ENCODE measurements at regions not wholly inside any gene's neighbourhood (a gene's known extent, or its start where the extent isn't known, plus 50 kb on each side); places are given as distances from the start of the nearest gene placed in this dataset.

DNA sequence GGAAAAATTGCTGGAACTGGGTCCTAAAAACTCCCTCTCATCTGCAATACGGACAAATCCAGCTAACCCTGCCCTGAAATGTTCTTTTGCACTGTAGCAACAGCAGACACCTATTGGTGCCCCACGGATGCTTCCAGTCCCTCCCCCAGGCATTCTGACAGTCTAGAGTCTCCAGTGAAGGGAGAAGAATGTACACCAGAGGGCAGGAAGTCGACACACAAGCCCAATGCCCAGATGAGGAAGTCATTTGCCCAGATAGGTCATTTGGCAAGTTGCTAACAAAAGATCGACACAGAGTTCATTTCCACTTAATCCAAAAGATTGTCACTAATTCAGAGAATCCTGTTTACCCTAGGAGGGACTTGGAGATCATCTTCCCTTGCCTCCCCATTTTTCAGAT, 293.0 kb upstream of the PRDM1 start:
- Histone ChIP-seq H3K9me3 (ENCODE audit: control insufficient read depth in 1 of 2, insufficient read depth in 1 of 2, low read length in 2 of 2) (no peaks in the 10 kb centered on the region), H3K4me1 (ENCODE audit: insufficient read depth, low read length) (peaks cover 18% of the 10 kb centered on the region), H3K36me3 (ENCODE audit: insufficient read depth, low read length) (no peaks in the 10 kb centered on the region), H3K27ac (ENCODE audit: low read depth in 1 of 2, low read length in 2 of 2) (no peak overlapping the region), H3K27me3 (ENCODE audit: control insufficient read depth in 1 of 2, insufficient read depth in 2 of 2, low read length in 2 of 2) (no peaks in the 10 kb centered on the region), H3K4me3 (ENCODE audit: low read length) (no peak overlapping the region)
- no peak overlapping the region for H3K4me3 Mint-ChIP-seq
- POLR2A ChIA-PET, result no interaction called here
- no peaks in the 10 kb centered on the region for H3K9me3 Mint-ChIP-seq
- peaks cover 5% of the 10 kb centered on the region for H3K27me3 Mint-ChIP-seq
- intact Hi-C loops (cut with DNase I, micrococcal nuclease), result loop anchor here in 1 of 2 experiments (2.0 kb wide), 1 partner anchor 430 kb away; no protein-coding TSS in a partner anchor
- peaks cover 16% of the 10 kb centered on the region for H3K4me1 Mint-ChIP-seq (ENCODE audit: low read depth)
- TF ChIP-seq CTCF (IDR thresholded peaks at IDR 0.05), result peak; percentile 17
- H3K36me3 Mint-ChIP-seq (ENCODE audit: low read depth), result no peaks in the 10 kb centered on the region
- CTCF ChIA-PET, result no interaction called here
- DNase-seq (peak in 5 of 14 experiments; percentile 8 to 64 (median 52)), ATAC-seq (ENCODE audit: poor library complexity) (no peak)
- H3K27ac Mint-ChIP-seq, result no peak overlapping the region

DNA sequence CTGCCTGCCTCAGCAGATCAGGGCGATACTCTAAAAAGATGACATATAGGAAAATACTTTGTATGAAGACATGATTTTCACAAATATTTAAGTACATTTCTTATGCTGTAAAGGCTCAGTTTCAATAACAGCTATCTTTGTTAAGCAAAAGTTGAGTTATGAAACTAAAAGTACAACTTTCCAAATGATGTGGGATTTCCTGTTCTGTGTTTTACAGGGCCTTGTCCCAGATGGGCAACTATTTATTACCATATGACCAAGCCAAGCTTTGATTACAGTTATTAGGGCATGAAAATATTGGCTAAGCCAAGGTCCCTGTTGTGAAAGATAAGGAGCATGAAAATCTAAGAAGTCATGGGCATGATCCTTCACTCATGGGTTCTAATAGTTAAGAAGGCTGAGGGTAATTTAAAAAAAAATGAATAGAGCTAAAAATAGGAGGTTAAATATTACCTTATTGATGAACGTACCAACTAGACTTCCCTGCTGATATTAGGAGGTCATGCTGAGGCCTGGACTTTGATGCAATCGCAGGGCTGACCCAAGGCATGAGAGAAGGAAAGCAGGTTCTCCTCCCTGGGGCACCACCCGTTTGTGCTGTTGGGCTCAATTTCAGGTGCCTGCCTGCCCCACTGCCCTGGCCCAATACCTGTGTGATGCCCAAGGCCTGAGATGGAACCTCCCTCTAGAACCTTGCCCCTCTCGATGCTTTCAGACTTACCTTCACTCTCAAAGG, 294.4 kb upstream of the PRDM1 start:
- intact Hi-C loops (cut with DNase I, micrococcal nuclease), result loop anchor here in 1 of 2 experiments (2.0 kb wide), 1 partner anchor 431 kb away; no protein-coding TSS in a partner anchor
- no peaks in the 10 kb centered on the region for H3K36me3 Mint-ChIP-seq (ENCODE audit: low read depth)
- H3K4me1 Mint-ChIP-seq (ENCODE audit: low read depth), result peaks cover 20% of the 10 kb centered on the region
- no peaks in the 10 kb centered on the region for H3K9me3 Mint-ChIP-seq
- ATAC-seq (ENCODE audit: poor library complexity), result no peak
- no peak for DNase-seq
- TF ChIP-seq CTCF (IDR thresholded peaks at IDR 0.05), result no peak
- no peak overlapping the region for H3K27ac Mint-ChIP-seq
- ChIA-PET CTCF (no interaction called here), POLR2A (no interaction called here)
- no peaks in the 10 kb centered on the region for H3K36me3 ChIP-seq (ENCODE audit: insufficient read depth, low read length)
- no peak overlapping the region for H3K4me3 ChIP-seq (ENCODE audit: low read length)
- no peaks in the 10 kb centered on the region for H3K27me3 ChIP-seq (ENCODE audit: control insufficient read depth in 1 of 2, insufficient read depth in 2 of 2, low read length in 2 of 2)
- H3K27ac ChIP-seq (ENCODE audit: low read depth in 1 of 2, low read length in 2 of 2), result no peak overlapping the region
- H3K4me3 Mint-ChIP-seq, result no peak overlapping the region
- peaks cover 5% of the 10 kb centered on the region for H3K27me3 Mint-ChIP-seq
- no peaks in the 10 kb centered on the region for H3K9me3 ChIP-seq (ENCODE audit: control insufficient read depth in 1 of 2, insufficient read depth in 1 of 2, low read length in 2 of 2)
- peaks cover 27% of the 10 kb centered on the region for H3K4me1 ChIP-seq (ENCODE audit: insufficient read depth, low read length)

GRCh38 chr6:105791179-105791578, 295.0 kb upstream of the PRDM1 start:
- H3K27ac Mint-ChIP-seq, result no peak overlapping the region
- no peaks in the 10 kb centered on the region for H3K36me3 ChIP-seq (ENCODE audit: insufficient read depth, low read length)
- no peak for TF ChIP-seq CTCF (IDR thresholded peaks at IDR 0.05)
- H3K9me3 ChIP-seq (ENCODE audit: control insufficient read depth in 1 of 2, insufficient read depth in 1 of 2, low read length in 2 of 2), result no peaks in the 10 kb centered on the region
- ATAC-seq (ENCODE audit: poor library complexity) (no peak), DNase-seq (no peak)
- no peak overlapping the region for H3K4me3 ChIP-seq (ENCODE audit: low read length)
- intact Hi-C loops (cut with DNase I, micrococcal nuclease), result no loop called here
- no peak overlapping the region for H3K4me3 Mint-ChIP-seq
- peaks cover 5% of the 10 kb centered on the region for H3K27me3 Mint-ChIP-seq
- ChIA-PET CTCF (no interaction called here), POLR2A (no interaction called here)
- no peak overlapping the region for H3K27ac ChIP-seq (ENCODE audit: low read depth in 1 of 2, low read length in 2 of 2)
- H3K36me3 Mint-ChIP-seq (ENCODE audit: low read depth), result no peaks in the 10 kb centered on the region
- peaks cover 27% of the 10 kb centered on the region for H3K4me1 ChIP-seq (ENCODE audit: insufficient read depth, low read length)
- no peaks in the 10 kb centered on the region for H3K9me3 Mint-ChIP-seq
- peaks cover 20% of the 10 kb centered on the region for H3K4me1 Mint-ChIP-seq (ENCODE audit: low read depth)
- H3K27me3 ChIP-seq (ENCODE audit: control insufficient read depth in 1 of 2, insufficient read depth in 2 of 2, low read length in 2 of 2), result no peaks in the 10 kb centered on the region
